SK-N-SH treated with all-trans-retinoic acid at 6 μM for 48 hours (cell line): ENCODE measurements at regions not wholly inside any gene's neighbourhood (a gene's known extent, or its start where the extent isn't known, plus 50 kb on each side); places are given as distances from the start of the nearest gene placed in this dataset.

Experiments used
- CREB5 ChIP-seq: fragments of 250-450 bp; sonication (Bioruptor Pico); IDR thresholded peaks from 2 replicates; pipeline ENCODE4 v1.5.1; 2020; ENCODE audit warnings: low read depth, mild to moderate bottlenecking, moderate library complexity
- CSDC2 ChIP-seq: fragments of 250-450 bp; sonication (Bioruptor Pico); IDR thresholded peaks from 2 replicates; pipeline ENCODE4 v1.5.0; 2020; ENCODE audit warnings: mild to moderate bottlenecking, moderate library complexity
- PATZ1 ChIP-seq: fragments of 250-450 bp; sonication (Bioruptor Pico); IDR thresholded peaks from 2 replicates; pipeline ENCODE4 v1.8.0; 2020; ENCODE audit warnings: mild to moderate bottlenecking, moderate library complexity, borderline replicate concordance
- RARB ChIP-seq: fragments of 250-450 bp; sonication (Bioruptor Pico); IDR thresholded peaks from 2 replicates; pipeline ENCODE4 v1.8.0; 2021; ENCODE audit warnings: mild to moderate bottlenecking, moderate library complexity
- ZFP30 ChIP-seq: fragments of 450-650 bp; formaldehyde crosslinking; IDR thresholded peaks from 2 replicates; pipeline ENCODE4 v1.5.0; 2022; ENCODE audit warnings: mild to moderate bottlenecking, moderate library complexity

GRCh38 chr10:121332353-121332752 is 265.9 kb downstream of the FGFR2 start:
- no peak for TF ChIP-seq ZFP30 (CRISPR knock-in tag)
- TF ChIP-seq PATZ1 (CRISPR knock-in tag): no peak
- no peak for TF ChIP-seq CSDC2 (CRISPR knock-in tag)
- no peak for TF ChIP-seq CREB5 (CRISPR knock-in tag)
- TF ChIP-seq RARB (CRISPR knock-in tag): no peak
